Psoas muscle (tissue), 7 donors: ENCODE measurements at regions not wholly inside any gene's neighbourhood (a gene's known extent, or its start where the extent isn't known, plus 50 kb on each side); places are given as distances from the start of the nearest gene placed in this dataset.
A peak's percentile ranks its signal among the peaks of the same experiment; 100 is the strongest.

Experiments
- ATAC-seq, 4 donors: fragments of 200-7000 bp; cut with Tn5 transposase; one replicate each; pipeline ENCODE4 v1.9.1; 2020; ENCODE audit warnings: moderate library complexity in 3 of 4, mild to moderate bottlenecking in 2 of 4
- DNase-seq, 2 donors: peaks; one replicate each; pipeline ENCODE4 v3.0.0-alpha.2; 2020
- H3K27ac ChIP-seq: fragments of 200-600 bp; one replicate; pipeline ENCODE4 v1.8.0; 2022
- H3K27me3 ChIP-seq, 3 donors: fragments of 200-600 bp in 1 of 3; one replicate each; pipeline versions ENCODE4 v1.6.1 to v1.8.0; 2013 to 2022; ENCODE audit warnings: low read length in 2 of 3, mild to moderate bottlenecking in 2 of 3, moderate library complexity in 1 of 3; ENCODE audit not compliant: insufficient read depth in 3 of 3
- H3K36me3 ChIP-seq, 2 donors: fragments of 200-600 bp in 1 of 2; one replicate each; pipeline versions ENCODE4 v1.6.1 to v1.8.0; 2013 to 2022; ENCODE audit warnings: low read depth in 1 of 2, mild to moderate bottlenecking in 1 of 2, moderate library complexity in 1 of 2; ENCODE audit not compliant: insufficient read depth in 1 of 2
- H3K4me1 ChIP-seq: fragments of 200-600 bp; one replicate; pipeline ENCODE4 v1.8.0; 2022
- H3K4me3 ChIP-seq: fragments of 200-600 bp; one replicate; pipeline ENCODE4 v1.8.0; 2022; ENCODE audit warnings: mild to moderate bottlenecking
- H3K9me3 ChIP-seq: fragments of 200-600 bp; one replicate; pipeline ENCODE4 v1.8.0; 2022
- WGBS, 3 donors: extraction: QIAGEN DNeasy Blood & Tissue Kit; methylation state at CpG; one replicate each; pipeline versions ENCODE4 v1.1.6 to v1.1.7; 2013; 5-methylcytosine and 5-hydroxymethylcytosine counted together
- intact Hi-C, 2 donors: fragments of 100-400 bp; cut with DNase I; formaldehyde crosslinking; loops; one replicate each; pipeline versions ENCODE4 v1.11.0 to v1.14.2; 2022
- TF ChIP-seq, protein P1 (sequence below): fragments of 200-600 bp; IDR thresholded peaks from one replicate; pipeline ENCODE4 v1.8.0; 2022; ENCODE audit warnings: antibody characterized with exemption
- donor health status: healthy with polysubstance abuse.
- donor health status: DM: no; HTN: no; CAD: no; lungs with moderate emphysema.
- donor health status: Bipolar disorder and iron deficiency.
- donor health status: healthy.
- donor health status: DM: yes; HTN: yes; CAD: no.
- donor health status: DM: no; HTN: no; CAD: no.
- donor health status: DM: yes; HTN: yes; CAD: no.

DNA sequence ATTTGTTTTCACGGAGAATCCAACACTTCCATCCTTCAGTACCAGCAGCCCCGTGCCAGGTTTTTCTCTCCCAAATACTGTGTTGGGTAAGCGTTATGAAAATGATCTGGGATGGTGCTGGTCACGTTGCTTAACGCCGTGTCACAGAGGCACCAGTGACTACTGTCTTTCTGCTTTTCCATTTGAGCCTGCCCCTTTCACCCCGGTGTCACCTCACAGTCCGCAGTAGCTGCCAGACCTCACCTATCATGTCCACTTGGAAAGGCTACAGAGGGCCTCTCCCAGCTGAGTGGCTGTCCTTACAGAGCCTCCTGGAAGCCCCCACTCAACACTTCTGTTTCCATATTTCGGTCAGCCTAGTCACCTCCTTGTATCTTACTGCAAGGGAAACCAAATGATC is 176.5 kb upstream of the ARID1B start:
- intact Hi-C loops = no loop called here
- Histone ChIP-seq H3K27ac (no peak overlapping the region), H3K9me3 (no peaks in the 10 kb centered on the region), H3K4me1 (no peaks in the 10 kb centered on the region), H3K4me3 (no peak overlapping the region), H3K36me3 (no peaks in the 10 kb centered on the region), H3K27me3 (no peaks in the 10 kb centered on the region)
- WGBS, 3 donors = 40 to 69% (median 53%) methylated on average over 9 of the region's 9 CpGs
- TF ChIP-seq, protein P1, sequence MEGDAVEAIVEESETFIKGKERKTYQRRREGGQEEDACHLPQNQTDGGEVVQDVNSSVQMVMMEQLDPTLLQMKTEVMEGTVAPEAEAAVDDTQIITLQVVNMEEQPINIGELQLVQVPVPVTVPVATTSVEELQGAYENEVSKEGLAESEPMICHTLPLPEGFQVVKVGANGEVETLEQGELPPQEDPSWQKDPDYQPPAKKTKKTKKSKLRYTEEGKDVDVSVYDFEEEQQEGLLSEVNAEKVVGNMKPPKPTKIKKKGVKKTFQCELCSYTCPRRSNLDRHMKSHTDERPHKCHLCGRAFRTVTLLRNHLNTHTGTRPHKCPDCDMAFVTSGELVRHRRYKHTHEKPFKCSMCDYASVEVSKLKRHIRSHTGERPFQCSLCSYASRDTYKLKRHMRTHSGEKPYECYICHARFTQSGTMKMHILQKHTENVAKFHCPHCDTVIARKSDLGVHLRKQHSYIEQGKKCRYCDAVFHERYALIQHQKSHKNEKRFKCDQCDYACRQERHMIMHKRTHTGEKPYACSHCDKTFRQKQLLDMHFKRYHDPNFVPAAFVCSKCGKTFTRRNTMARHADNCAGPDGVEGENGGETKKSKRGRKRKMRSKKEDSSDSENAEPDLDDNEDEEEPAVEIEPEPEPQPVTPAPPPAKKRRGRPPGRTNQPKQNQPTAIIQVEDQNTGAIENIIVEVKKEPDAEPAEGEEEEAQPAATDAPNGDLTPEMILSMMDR = no peak
- ATAC-seq (peak in 3 of 4 donors; percentile 19 to 81 (median 65)), DNase-seq (peak in 1 of 2 donors; percentile 29)

DNA sequence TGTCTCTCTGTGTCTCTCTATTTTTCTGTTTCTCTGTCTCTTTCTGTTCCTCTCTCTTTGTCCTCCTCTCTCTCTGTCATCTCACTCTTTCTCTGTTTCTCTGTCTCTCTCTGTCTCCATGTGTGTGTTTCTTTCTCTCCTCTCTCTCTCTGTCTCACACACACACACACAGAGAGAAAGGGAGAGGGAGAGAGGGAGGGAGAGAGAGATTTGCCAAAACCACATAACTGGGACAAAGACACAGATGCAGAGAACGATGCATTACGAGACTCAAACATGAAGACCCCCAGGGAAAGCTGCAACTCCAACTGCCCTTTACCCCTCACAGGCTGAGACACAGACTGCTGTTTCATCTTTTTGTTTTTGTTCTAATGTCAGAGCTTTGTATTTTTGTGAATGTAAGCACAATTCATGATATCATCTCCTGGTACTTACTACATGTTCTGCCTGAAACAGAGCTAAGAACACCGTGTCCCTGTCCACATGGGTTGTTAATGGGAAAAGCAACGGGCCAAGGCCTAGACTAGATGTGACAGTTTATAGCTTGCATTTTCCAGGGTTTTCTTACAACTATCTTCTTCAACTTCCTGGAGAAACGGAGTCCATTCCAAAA is 177.1 kb upstream of the ARID1B start:
- H3K4me3 ChIP-seq = no peak overlapping the region
- 42 to 49% (median 46%) methylated on average over 5 of the region's 5 CpGs for WGBS, 3 donors
- DNase-seq (no peak), ATAC-seq (peak in 3 of 4 donors; percentile 62 to 88 (median 77))
- no peaks in the 10 kb centered on the region for H3K36me3 ChIP-seq
- TF ChIP-seq, protein P1 = no peak
- no peaks in the 10 kb centered on the region for H3K4me1 ChIP-seq
- intact Hi-C loops = no loop called here
- no peaks in the 10 kb centered on the region for H3K27me3 ChIP-seq
- no peaks in the 10 kb centered on the region for H3K9me3 ChIP-seq
- no peak overlapping the region for H3K27ac ChIP-seq

DNA sequence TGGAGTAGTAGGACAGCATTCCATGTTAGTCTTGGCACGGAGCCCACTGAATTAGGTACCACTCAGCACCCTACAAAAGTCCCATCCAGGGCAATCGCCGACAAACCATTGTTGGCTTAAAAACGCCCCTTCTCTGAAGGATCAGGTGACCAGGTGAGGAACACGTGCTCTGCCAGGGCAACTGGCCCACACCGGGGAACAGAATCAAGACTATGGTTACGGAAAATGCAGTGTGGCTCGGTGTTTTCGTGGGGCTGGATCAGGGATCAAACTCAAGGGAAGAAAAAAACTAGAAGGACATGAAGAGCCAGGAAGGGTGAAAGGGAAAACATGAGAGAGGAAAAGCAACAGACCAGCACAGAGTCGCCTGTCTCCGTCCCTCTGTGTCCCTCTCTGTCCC is 177.8 kb upstream of the ARID1B start:
- peak in 2 of 4 donors; percentile 28 to 36 for ATAC-seq
- peak in 1 of 2 donors; percentile 16 for DNase-seq
- no peak overlapping the region for H3K4me3 ChIP-seq

DNA sequence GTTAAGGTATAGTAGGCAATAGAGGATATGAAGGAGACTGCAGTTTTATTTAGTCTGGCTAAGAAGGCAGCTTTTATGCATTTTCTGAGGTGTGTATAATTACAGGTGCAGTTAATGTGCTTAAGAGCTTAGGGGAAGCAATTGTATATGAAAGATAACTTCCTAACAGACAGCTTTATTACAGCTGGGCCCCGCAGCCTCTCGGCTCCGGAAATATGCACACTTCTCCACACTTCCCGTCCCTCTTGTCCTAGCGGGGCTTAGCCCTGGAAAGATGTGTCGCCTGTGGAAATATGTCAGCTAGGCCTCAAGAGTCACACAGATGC is 178.4 kb upstream of the ARID1B start:
- Histone ChIP-seq H3K9me3 (no peaks in the 10 kb centered on the region), H3K27me3 (peaks cover 0 to under 1% (median 0%) of the 10 kb centered on the region in 3 donors), H3K4me3 (no peak overlapping the region), H3K36me3 (no peaks in the 10 kb centered on the region), H3K27ac (no peak overlapping the region), H3K4me1 (no peaks in the 10 kb centered on the region)
- WGBS, 3 donors = 82 to 87% (median 85%) methylated on average over 6 of the region's 6 CpGs
- TF ChIP-seq, protein P1 = no peak
- intact Hi-C loops = no loop called here
- DNase-seq = no peak
- no peak for ATAC-seq

More for the DNA sequence above, 177.8 kb upstream of the ARID1B start:
- Histone ChIP-seq H3K27ac (no peak overlapping the region), H3K9me3 (no peaks in the 10 kb centered on the region), H3K36me3 (no peaks in the 10 kb centered on the region), H3K27me3 (no peaks in the 10 kb centered on the region), H3K4me1 (no peaks in the 10 kb centered on the region)
- intact Hi-C loops = no loop called here
- WGBS, 3 donors = 62 to 81% (median 64%) methylated on average over 11 of the region's 11 CpGs
- TF ChIP-seq, protein P1 = no peak
